SIG-M5 treated with dmso at 0.1 percent for 504 hours (cell line): ENCODE measurements at regions not wholly inside any gene's neighbourhood (a gene's known extent, or its start where the extent isn't known, plus 50 kb on each side); places are given as distances from the start of the nearest gene placed in this dataset.
A peak's percentile ranks its signal among the peaks of the same experiment; 100 is the strongest.
"Not testable (repeated sequence)": the region's sequence is repeated elsewhere in the genome, so short reads cannot be mapped to it uniquely, and the experiment has no call there.

Experiments
- DNase-seq: peaks from one replicate; lab custom pipeline; 2025; ENCODE audit not compliant: unreplicated experiment; lab: John Stamatoyannopoulos, UW

DNA sequence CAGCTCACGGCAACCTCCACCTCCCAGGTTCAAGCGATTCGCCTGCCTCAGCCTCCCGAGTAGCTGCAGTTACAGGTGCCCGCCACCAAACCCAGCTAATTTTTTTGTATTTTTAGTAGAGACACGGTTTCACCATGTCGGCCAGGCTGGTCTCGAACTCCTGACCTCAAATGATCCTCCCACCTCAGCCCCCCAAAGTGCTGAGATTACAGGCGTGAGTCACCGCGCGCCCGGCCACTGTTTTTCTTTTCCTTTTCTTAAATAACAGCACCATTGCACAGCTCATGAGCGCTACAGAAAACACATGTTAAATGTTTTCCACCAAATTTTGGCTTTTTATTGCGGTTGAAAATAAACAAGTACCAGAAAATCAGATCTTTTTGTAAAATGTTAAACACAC lies 195.5 kb downstream of the CRLF2 start:
- DNase-seq: not testable (repeated sequence)

DNA sequence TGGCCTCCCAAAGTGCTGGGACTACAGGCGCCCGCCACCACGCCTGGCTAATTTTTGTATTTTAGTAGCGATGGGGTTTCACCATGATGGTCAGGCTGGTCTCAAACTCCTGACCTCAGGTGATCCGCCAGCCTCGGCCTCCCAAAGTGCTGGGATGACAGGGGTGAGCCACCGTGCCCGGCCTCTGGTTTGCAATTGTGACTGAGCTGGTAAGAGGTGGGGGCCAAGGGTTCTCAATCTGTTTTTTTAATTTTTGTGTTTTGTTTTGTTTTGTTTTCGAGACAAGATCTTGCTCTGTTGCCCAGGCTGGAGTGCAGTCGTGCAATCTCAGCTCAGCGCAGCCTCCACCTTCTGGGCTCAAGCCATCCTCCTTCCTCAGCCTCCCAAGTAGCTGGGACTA lies 196.2 kb downstream of the CRLF2 start:
- DNase-seq: not testable (repeated sequence)

DNA sequence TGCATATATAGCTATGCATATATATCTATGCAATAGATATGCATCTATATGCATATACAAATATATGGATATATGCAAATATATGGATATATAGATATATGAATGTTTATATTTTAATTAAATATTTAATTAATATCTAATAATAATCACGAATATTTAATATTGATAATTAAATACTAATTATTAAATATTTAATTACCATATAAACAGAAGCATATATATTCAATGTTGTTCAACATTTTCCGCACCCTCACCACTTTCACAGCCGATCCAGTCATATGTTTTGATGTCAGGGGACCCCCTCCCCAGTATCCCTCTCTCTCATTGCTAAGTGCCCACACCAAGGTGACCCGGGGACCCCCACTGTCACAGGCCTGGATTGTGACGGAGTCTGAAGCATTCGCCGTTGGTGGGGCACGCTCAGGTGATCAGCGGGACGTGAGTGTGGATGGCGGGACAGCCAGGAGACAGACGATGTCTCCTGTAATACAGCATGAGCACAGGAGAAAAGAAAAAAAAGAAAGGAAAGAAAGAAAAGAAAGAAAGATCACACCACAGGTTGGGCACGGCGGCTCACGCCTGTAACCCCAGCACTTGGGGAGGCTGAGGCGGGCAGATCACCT lies 199.7 kb downstream of the CRLF2 start:
- no peak for DNase-seq

- no peak for DNase-seq
These were observed 200.7 kb downstream of the CRLF2 start for GRCh38 chrX:1011691-1012283.

- DNase-seq: no peak
These were observed 202.7 kb downstream of the CRLF2 start for GRCh38 chrX:1009771-1010170.

- no peak for DNase-seq
These were observed 206.2 kb downstream of the CRLF2 start for GRCh38 chrX:1006156-1006730.

- DNase-seq: no peak
These were observed 209.8 kb downstream of the CRLF2 start for GRCh38 chrX:1002611-1003010.

DNA sequence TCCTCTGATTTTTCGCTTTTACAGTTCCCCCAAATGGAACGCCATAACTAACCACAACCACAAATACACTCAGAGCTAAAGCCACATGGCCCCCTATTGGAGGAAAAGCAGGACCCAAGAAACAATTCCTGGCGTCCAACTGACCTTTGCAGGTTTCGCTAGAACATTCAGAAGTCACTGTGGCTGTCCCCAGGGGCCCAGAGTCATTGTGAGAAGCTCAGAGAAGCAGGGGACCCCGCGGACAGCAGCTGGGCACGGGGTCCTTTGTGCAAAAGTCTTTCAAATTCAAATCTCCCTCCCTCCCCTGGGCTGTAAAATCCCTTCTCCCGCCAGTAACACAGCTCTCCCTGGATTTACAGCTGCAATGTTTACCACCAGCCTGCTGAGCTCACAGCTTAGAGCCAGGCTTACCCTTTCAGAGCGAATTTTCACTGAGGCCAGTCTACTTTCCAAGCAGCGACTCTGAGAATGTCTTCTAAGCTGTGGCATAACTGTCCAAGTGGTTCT lies 214.8 kb downstream of the CRLF2 start:
- DNase-seq: no peak

DNA sequence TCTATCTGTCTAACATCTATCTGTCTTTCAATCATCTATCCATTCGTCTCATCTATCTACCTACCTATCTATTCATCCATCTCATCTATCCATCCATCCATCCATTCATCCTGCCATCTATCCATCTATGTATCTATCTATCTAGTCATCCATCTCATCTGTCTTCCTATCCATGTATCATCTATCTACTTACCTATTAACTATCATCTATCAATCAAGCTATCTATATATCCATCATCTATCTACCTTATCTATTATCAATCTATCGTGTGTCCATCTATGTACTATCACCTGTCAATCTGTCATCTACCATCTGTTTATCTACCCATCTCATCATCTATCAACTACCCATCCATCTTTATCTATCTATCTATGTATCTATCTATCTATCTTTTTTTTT lies 217.7 kb downstream of the CRLF2 start:
- no peak for DNase-seq

- peak; percentile 4 for DNase-seq
These were observed 222.4 kb downstream of the CRLF2 start for GRCh38 chrX:989959-990510.

DNA sequence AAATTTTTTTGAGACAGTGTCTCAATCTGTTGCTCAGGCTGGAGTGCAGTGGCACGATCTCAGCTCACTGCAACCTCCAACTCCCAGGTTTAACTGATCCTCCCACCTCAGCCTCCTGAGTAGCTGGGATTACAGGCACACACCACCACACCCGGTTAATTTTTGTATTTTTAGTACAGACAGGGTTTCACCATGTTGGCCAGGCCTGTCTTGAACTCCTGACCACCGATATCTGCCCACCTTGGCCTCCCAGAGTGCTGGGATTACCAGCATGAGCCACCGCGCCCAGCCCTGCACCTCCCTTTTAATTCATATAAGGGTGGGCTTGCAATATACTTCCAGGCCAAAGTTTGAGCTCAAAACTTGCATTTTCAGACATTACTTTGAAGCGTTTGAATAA lies 223.9 kb downstream of the CRLF2 start:
- not testable (repeated sequence) for DNase-seq

DNA sequence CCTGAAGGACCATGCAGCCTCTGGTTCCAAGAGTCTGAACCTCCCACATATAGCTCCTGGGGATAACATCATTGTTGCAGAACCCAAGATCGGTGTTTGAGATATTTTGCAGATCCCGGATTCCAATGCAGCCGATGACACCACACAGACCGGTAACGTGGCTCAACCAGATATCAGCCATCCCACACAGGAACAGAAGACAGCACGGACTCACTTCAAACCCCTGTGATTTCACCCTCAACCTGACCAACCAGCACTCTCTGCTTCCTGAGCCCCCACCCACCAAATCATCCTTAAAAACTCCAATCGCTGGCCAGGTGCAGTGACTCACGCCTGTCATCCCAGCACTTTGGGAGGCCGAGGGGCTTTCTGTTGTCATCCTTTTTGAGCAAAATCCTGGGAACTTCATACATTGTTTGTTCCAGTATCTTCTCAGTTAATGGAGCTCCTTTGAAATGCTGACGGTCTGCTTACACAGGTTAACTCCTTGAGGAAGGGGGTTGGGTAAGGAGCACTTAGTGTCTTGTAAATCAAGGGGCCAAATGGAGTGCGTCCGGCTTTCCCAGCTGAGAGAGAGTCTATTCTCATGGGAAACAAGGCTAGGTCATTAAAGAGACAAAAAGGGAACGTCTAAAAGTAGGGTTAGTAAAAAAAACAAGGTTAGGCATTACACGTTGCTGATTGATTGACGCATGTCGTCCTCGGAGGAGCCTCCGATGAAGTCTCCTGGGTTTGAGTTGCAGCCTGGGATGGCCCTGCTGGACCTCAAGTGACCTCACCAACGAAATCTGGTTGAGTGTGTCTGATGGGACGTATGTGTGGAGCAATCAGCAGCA lies 230.4 kb downstream of the CRLF2 start:
- no peak for DNase-seq

DNA sequence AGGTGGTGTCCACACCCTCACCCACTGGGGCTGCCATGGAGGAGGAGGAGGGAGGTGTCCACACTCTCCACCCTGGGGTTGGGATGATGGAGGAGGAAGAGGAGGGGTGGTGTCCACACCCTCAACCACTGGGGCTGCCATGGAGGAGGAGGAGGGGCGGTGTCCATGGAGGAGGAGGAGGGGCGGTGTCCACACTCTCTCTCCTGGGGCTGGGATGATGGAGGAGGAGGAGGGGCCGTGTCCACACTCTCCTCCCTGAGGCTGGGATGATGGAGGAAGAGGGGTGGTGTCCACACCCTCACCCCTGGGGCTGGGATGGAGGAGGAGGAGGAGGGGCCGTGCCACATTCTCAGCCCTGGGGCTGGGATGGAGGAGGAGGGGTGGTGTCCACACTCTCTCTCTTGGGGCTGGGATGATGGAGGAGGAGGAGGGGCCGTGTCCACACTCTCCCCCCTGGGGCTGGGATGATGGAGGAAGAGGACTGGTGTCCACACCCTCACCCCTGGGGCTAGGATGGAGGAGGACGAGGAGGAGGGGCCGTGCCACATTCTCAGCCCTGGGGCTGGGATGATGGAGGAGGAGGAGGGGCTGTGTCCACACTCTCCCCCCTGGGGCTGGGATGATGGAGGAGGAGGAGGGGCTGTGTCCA lies 231.7 kb downstream of the CRLF2 start:
- no peak for DNase-seq

GRCh38 chrX:979127-979526 lies 233.3 kb downstream of the CRLF2 start:
- DNase-seq: not testable (repeated sequence)

- DNase-seq: no peak
These were observed 239.3 kb downstream of the CRLF2 start for GRCh38 chrX:973010-973632.

- DNase-seq: no peak
These were observed 244.1 kb downstream of the CRLF2 start for GRCh38 chrX:968148-968965.

DNA sequence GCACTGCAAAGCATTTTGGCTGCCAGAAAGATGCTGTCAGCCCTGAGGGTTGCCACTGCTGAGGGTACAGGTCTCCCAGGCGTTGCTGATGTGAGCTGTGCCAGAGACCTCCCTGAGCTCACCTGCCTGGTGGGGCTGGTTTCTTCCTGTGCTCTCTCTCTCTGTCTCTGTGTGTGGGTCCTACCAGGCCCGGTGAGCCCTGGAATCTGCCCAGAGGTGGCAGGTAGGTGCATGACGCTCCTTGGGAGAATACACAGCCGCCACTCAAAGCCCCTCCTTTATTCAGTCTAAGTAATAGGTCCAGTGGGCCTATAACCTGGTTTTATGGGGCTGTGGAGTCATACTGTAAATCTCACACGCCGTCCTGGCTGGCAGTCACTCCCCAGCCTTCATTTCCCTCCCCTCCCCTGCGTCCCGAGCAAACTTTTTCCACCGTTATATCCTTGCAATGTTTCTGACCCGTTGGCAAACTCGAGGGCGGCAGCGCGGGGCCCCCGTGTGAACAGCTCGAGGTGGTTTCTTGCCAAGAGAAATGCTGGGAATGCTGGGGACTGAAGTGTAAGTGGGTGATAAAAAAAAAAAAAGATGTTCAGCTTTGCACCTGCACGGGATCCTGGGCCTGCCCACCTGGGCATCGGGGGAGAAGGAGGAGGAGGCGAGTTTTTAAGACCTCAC lies 245.9 kb downstream of the CRLF2 start:
- DNase-seq: no peak

DNA sequence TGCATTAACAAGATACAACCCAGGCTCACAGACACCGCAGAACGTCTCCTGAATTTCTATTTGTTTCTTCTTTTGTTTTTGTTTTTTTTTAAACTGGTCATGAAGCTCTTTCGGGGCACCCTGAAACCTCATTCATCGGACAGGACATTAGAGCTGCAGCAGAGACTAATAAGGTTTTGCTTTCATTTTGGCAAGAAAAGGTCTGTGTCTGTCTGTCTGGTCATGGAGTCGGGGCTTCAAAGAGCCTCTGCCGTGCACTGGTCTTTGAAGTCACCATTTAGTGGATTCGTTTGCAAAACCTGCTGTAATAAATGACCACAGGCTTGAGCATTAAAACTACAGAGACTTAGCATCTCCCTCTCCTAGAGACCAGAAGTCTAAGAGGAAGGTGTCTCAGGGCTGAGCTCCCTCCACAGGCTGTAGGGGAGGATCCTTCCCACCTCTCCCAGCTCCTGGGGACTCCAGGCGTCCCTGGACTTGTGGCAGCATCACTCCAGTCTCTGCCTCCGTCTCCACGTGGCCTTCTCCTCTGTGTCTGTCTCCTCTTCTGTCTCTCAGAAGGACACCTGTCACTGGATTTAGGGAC lies 247.5 kb downstream of the CRLF2 start:
- no peak for DNase-seq

GRCh38 chrX:960821-961220 lies 251.6 kb downstream of the CRLF2 start:
- no peak for DNase-seq
